ENCODE measurements at regions not wholly inside any gene's neighbourhood (a gene's known extent, or its start where the extent isn't known, plus 50 kb on each side); places are given as distances from the start of the nearest gene placed in this dataset.

DNA sequence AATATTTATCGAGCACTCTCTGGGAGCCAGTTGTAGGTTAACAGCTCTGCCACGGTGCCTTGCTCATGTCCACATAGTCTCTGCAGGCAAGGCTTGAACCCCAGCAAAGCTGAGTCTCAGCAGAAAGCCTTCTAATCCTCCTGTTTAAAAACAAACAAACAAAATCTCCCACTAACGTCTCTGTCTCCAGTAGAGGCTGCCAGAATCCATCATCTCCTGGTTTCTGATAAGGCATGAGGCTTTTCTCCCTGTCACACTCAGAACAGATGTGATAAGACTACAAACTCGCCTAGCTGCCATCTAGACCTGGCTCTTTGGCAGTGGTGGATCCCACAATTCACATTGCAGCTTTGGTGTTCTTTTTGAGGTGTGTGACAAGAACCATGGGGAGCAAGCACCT lies 813.2 kb downstream of the AACS start:
- TF ChIP-seq POLR2A (IDR thresholded peaks at IDR 0.05; ENCODE audit: low read depth, low read length) (no peak), POLR2AphosphoS5 (IDR thresholded peaks at IDR 0.05; ENCODE audit: low read length) (no peak), MYB (IDR thresholded peaks at IDR 0.05; ENCODE audit: borderline replicate concordance, low read depth, low read length) (no peak), RFX5 (IDR thresholded peaks at IDR 0.05; ENCODE audit: low read depth, low read length) (no peak), CUX1 (IDR thresholded peaks at IDR 0.05; ENCODE audit: insufficient replicate concordance, low read depth, low read length) (no peak), JUND (IDR thresholded peaks at IDR 0.05; ENCODE audit: low read depth, low read length) (no peak), CTCF (IDR thresholded peaks at IDR 0.05 in 2 of 3, conservative IDR thresholded peaks at IDR 0.05 in 1 of 3; ENCODE audit: control insufficient read depth in 2 of 3, extremely low read depth in 1 of 3, insufficient read depth in 1 of 3, low read depth in 3 of 3, low read length in 3 of 3) (no peak), BCLAF1 (IDR thresholded peaks at IDR 0.05) (no peak), ZNF274 (IDR thresholded peaks at IDR 0.05; ENCODE audit: insufficient read depth, insufficient read length) (no peak), TAF1 (IDR thresholded peaks at IDR 0.05; ENCODE audit: borderline replicate concordance, low read depth, low read length) (no peak), RB1 (IDR thresholded peaks at IDR 0.05; ENCODE audit: borderline replicate concordance) (no peak)
- TF ChIP-seq, protein P1, sequence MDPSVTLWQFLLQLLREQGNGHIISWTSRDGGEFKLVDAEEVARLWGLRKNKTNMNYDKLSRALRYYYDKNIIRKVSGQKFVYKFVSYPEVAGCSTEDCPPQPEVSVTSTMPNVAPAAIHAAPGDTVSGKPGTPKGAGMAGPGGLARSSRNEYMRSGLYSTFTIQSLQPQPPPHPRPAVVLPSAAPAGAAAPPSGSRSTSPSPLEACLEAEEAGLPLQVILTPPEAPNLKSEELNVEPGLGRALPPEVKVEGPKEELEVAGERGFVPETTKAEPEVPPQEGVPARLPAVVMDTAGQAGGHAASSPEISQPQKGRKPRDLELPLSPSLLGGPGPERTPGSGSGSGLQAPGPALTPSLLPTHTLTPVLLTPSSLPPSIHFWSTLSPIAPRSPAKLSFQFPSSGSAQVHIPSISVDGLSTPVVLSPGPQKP (IDR thresholded peaks at IDR 0.05; ENCODE audit: low read depth, low read length), result no peak
